ENCODE measurements at regions not wholly inside any gene's neighbourhood (a gene's known extent, or its start where the extent isn't known, plus 50 kb on each side); places are given as distances from the start of the nearest gene placed in this dataset.

GRCh38 chr20:11031300-11031699 is 357.5 kb upstream of the JAG1 start:
- no peak for DNase-seq (ENCODE audit: extremely low read depth, low read depth)

GRCh38 chr20:11032611-11033010 is 358.8 kb upstream of the JAG1 start:
- DNase-seq (ENCODE audit: extremely low read depth, low read depth): no peak

GRCh38 chr20:11034025-11034424 is 360.2 kb upstream of the JAG1 start:
- DNase-seq (ENCODE audit: extremely low read depth, low read depth): no peak

- no peak for DNase-seq (ENCODE audit: extremely low read depth, low read depth)
Observed at GRCh38 chr20:11035211-11035610, 361.4 kb upstream of the JAG1 start.

- DNase-seq (ENCODE audit: extremely low read depth, low read depth): no peak
Observed at GRCh38 chr20:11041396-11041795, 367.6 kb upstream of the JAG1 start.

GRCh38 chr20:11043001-11043400 is 369.2 kb upstream of the JAG1 start:
- no peak for DNase-seq (ENCODE audit: extremely low read depth, low read depth)

GRCh38 chr20:11044561-11044960 is 370.8 kb upstream of the JAG1 start:
- no peak for DNase-seq (ENCODE audit: extremely low read depth, low read depth)

- no peak for DNase-seq (ENCODE audit: extremely low read depth, low read depth)
Observed at GRCh38 chr20:11045412-11046175, 371.8 kb upstream of the JAG1 start.

- DNase-seq (ENCODE audit: extremely low read depth, low read depth): no peak
Observed at GRCh38 chr20:11047559-11047958, 373.8 kb upstream of the JAG1 start.

GRCh38 chr20:11048739-11049138 is 374.9 kb upstream of the JAG1 start:
- DNase-seq (ENCODE audit: extremely low read depth, low read depth): no peak

- no peak for DNase-seq (ENCODE audit: extremely low read depth, low read depth)
Observed at GRCh38 chr20:11050350-11050749, 376.6 kb upstream of the JAG1 start.

- DNase-seq (ENCODE audit: extremely low read depth, low read depth): no peak
Observed at GRCh38 chr20:11051136-11051535, 377.3 kb upstream of the JAG1 start.

- no peak for DNase-seq (ENCODE audit: extremely low read depth, low read depth)
Observed at GRCh38 chr20:11053310-11053709, 379.5 kb upstream of the JAG1 start.

- no peak for DNase-seq (ENCODE audit: extremely low read depth, low read depth)
Observed at GRCh38 chr20:11054266-11054993, 380.6 kb upstream of the JAG1 start.

- DNase-seq (ENCODE audit: extremely low read depth, low read depth): no peak
Observed at GRCh38 chr20:11056414-11056813, 382.6 kb upstream of the JAG1 start.

GRCh38 chr20:11057624-11058023 is 383.8 kb upstream of the JAG1 start:
- no peak for DNase-seq (ENCODE audit: extremely low read depth, low read depth)

- DNase-seq (ENCODE audit: extremely low read depth, low read depth): no peak
Observed at GRCh38 chr20:11059659-11060058, 385.9 kb upstream of the JAG1 start.

- DNase-seq (ENCODE audit: extremely low read depth, low read depth): no peak
Observed at GRCh38 chr20:11060423-11061185, 386.8 kb upstream of the JAG1 start.

GRCh38 chr20:11063444-11063843 is 389.6 kb upstream of the JAG1 start:
- no peak for DNase-seq (ENCODE audit: extremely low read depth, low read depth)

- DNase-seq (ENCODE audit: extremely low read depth, low read depth): no peak
Observed at GRCh38 chr20:11064946-11065345, 391.1 kb upstream of the JAG1 start.

- no peak for DNase-seq (ENCODE audit: extremely low read depth, low read depth)
Observed at GRCh38 chr20:11067359-11067758, 393.6 kb upstream of the JAG1 start.

GRCh38 chr20:11072982-11073381 is 399.2 kb upstream of the JAG1 start:
- no peak for DNase-seq (ENCODE audit: extremely low read depth, low read depth)

Measured in NCI-H460 (cell line).